ENCODE measurements at regions not wholly inside any gene's neighbourhood (a gene's known extent, or its start where the extent isn't known, plus 50 kb on each side); places are given as distances from the start of the nearest gene placed in this dataset.
"Not testable (repeated sequence)": the region's sequence is repeated elsewhere in the genome, so short reads cannot be mapped to it uniquely, and the experiment has no call there.

DNA sequence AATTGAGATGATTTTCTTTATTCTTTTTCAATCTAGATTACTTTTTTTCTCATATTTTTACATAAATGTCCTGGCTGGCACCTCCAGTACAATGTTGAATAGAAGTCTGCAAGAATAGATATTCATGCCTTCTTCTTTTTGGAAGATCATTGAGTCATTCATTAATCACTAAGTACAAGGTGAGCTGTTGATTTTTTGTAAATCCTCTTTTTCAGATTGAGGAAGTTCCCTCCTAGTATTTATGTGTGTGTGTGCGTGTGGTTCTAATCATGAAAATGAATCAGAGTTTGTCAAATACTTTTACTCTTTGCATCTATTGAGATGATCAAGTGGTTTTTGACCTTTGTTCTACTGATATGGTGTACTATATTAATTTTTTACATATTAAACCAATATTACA, 859.3 kb downstream of the KCNT2 start:
- DNase-seq (ENCODE audit: low read depth in 3 of 3) = no peak

DNA sequence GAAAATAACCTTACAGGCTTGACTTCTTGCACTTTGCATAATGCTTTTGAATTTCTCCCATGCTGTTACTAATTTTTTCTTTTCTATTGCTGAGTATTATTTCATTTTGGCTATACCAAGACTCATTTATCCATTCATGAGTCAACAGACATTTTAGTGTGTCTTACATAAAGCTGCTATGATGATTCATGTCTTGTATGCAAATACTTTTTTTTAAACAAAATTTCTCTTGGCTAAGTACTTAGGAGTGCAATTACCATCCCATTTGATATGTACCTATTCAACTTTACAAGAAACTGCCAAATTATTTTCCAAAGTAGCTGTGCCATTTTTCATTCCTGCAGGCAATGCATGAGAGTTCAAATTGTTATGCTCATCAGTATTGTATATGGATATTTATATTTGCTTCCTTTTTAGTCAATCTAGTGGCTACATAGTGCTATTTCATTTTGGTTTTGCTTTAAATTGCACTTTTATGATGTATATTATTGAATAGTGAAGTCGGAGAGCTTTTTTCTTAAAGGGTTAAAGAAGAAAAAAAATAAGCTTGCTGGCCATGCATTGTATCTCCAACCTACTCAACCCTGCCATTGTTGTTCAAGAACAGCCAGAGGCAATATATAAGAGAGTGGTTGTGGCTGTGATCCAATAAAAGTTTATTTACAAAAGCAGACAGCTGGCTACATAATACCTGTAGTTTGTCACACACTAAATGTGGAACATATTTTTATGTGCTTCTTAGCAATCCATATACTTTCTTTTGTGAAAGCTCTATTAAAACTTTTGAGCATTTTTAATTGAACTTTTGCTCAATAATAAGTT, 862.8 kb downstream of the KCNT2 start:
- no peak for DNase-seq (ENCODE audit: low read depth in 3 of 3)

DNA sequence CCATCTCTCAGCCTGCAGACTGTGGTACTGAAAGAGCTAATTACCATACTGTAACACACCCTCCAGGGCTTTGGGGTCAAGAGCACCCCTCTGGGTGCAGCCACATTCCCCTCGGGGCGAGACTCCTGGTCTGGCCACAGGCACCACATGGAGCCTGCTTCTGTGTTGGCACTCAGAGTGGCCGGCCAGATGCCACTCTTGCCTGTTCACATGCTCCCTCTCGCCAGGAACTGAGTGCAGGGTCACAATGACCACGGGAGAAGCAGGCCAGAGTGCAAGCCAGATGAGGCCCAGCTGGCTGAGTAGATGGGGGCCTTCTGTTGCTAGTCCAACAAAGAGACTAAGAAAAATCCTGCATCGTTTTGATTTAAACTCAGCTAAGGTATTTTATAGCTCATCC, 864.0 kb downstream of the KCNT2 start:
- DNase-seq (ENCODE audit: low read depth in 3 of 3) = no peak

DNA sequence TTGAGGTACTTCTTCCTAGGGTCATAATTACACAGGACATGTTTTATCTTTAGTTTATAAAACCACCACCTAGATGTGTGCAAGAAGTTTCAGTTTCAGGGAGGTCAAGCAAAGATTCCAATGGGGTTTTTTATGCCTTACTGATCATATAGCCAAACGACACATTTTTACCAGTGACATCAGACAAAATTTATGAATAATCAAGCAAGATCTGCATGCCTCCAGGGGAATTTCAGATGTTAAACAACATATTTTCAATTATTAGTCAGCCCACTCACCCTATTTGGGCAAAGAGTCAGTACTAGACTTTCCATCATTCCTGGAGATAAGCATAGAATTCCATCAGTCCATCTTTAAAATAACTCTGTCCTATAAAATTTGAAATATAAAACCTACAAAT, 867.4 kb downstream of the KCNT2 start:
- no peak for DNase-seq (ENCODE audit: low read depth in 3 of 3)

GRCh38 chr1:195738966-195739650, 869.1 kb downstream of the KCNT2 start:
- no peak for DNase-seq (ENCODE audit: low read depth in 3 of 3)

- DNase-seq (ENCODE audit: low read depth in 3 of 3) = no peak
These were observed 873.1 kb downstream of the KCNT2 start for GRCh38 chr1:195735140-195735539.

- DNase-seq (ENCODE audit: low read depth in 3 of 3) = no peak
These were observed 874.4 kb downstream of the KCNT2 start for GRCh38 chr1:195733826-195734225.

- DNase-seq (ENCODE audit: low read depth in 3 of 3) = no peak
These were observed 874.8 kb downstream of the KCNT2 start for GRCh38 chr1:195733408-195733807.

GRCh38 chr1:195731385-195731784, 876.9 kb downstream of the KCNT2 start:
- no peak for DNase-seq (ENCODE audit: low read depth in 3 of 3)

GRCh38 chr1:195723796-195724194, 884.4 kb downstream of the KCNT2 start:
- no peak for DNase-seq (ENCODE audit: low read depth in 3 of 3)

DNA sequence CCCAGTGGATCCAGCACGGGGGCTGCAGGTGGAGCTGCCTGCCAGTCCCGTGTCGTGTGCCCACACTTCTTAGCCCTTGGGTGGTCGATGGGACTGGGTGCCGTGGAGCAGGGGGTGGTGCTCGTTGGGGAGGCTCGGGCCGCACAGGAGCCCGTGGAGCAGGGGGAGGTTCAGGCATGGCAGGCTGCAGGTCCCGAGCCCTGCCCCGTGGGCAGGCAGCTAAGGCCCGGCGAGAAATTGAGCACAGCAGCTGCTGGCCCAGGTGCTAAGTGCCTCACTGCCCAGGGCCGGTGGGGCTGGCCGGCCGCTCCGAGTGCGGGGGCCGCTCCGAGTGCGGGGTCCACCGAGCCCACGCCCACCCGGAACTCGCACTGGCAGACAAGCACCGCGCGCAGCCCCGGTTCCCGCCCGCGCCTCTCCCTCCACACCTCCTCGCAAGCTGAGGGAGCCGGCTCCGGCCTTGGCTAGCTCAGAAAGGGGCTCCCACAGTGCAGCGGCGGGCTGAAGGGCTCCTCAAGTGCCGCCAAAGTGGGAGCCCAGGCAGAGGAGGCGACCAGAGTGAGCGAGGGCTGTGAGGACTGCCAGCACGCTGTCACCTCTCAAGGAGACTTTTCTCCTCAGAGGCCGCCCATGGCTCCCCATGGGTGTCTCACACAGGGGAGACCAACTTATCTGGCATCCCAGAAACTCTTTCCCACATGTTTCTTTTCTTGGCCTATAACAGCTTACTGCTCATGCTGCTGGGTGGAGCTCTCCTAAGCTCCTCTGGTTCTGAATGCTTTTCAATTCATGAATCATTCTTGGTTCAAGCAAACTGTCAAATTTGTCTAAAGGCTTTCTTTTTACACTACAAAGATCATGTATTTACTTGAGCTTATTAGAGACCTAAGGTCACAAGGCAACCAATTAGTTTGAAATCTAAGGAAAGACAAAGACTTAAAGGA, 885.1 kb downstream of the KCNT2 start:
- not testable (repeated sequence) for DNase-seq (ENCODE audit: low read depth in 3 of 3)

- DNase-seq (ENCODE audit: low read depth in 3 of 3) = not testable (repeated sequence)
These were observed 886.1 kb downstream of the KCNT2 start for GRCh38 chr1:195722146-195722545.

- no peak for DNase-seq (ENCODE audit: low read depth in 3 of 3)
These were observed 886.8 kb downstream of the KCNT2 start for GRCh38 chr1:195721210-195721971.

DNA sequence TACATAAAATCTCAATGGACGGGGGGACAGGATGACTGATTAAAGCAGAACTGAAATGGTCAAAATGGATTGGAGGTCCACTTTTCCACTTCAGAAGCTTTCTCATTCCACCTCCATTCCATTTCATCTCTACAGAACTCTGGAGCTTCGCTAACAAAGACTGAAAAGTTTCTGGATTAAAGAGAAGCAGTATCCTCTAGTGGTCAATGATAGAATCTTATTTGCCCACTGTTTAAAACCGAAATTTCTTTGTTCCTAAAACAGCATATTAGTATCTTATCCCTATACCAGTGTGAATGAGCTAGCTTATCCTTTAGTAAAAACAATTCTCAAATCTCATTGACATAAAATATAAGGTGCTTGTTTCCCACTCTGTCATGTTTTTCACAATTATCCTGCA, 890.6 kb downstream of the KCNT2 start:
- no peak for DNase-seq (ENCODE audit: low read depth in 3 of 3)

GRCh38 chr1:195715652-195716051, 892.6 kb downstream of the KCNT2 start:
- no peak for DNase-seq (ENCODE audit: low read depth in 3 of 3)

- DNase-seq (ENCODE audit: low read depth in 3 of 3) = no peak
These were observed 894.0 kb downstream of the KCNT2 start for GRCh38 chr1:195714248-195714647.

GRCh38 chr1:195709821-195710220, 898.4 kb downstream of the KCNT2 start:
- DNase-seq (ENCODE audit: low read depth in 3 of 3) = no peak

DNA sequence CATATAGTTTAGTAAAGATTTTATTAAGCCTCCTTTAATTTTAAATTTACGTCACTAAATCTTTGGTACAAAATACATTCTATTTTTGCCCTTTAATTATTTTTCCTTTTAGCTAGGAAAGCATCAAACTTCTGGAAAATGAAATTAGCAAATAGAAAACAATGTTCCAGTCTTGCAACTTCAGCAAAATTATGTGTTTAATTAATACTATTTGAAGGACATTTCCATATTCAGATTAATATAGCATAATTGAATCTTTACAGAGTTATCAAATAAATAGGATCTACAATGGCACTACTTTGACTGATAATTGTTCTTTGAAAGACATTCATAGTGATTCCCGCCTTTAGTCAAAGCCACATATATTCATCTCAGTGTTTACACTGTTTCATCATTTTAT, 904.2 kb downstream of the KCNT2 start:
- no peak for DNase-seq (ENCODE audit: low read depth in 3 of 3)

GRCh38 chr1:195701149-195701548, 907.1 kb downstream of the KCNT2 start:
- DNase-seq (ENCODE audit: low read depth in 3 of 3) = no peak

DNA sequence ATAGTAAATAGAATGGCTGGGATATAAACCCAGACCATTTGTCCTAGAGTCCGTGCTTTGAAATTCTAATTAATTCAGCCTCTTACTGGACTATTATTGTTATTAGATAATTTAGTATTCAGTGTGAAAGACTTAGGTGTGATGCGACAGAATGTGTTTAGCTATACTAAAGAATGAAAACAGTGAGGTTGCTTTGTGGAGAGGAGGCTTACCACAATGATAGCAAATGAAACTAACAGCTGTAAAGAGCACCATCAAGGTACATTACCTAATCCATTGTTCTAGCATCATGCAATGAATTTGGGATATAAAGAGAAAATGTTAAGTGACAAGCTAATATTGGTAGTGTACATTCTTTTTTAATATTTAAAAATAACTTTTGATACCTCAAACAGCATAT, 911.1 kb downstream of the KCNT2 start:
- DNase-seq (ENCODE audit: low read depth in 3 of 3) = no peak

DNA sequence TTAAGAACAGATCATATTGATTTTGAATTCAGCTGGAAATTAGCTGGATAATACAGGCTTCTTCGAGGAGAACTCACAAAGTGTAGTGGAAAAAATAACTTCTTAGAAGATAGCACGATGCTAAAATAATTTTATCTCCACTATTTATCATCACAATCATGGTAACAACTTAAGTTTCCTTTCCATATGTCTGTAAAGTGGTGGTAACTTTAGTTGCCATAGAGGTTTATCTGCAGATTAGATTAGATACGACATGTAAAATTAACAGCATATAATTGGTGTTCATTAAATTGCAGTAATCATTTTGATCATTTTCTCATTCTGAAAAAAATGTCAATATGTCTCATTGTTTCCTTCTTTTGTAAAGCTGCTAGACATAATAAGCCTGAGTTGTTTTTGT, 921.5 kb downstream of the KCNT2 start:
- DNase-seq (ENCODE audit: low read depth in 3 of 3) = no peak
